ENCODE measurements at regions not wholly inside any gene's neighbourhood (a gene's known extent, or its start where the extent isn't known, plus 50 kb on each side); places are given as distances from the start of the nearest gene placed in this dataset.

DNA sequence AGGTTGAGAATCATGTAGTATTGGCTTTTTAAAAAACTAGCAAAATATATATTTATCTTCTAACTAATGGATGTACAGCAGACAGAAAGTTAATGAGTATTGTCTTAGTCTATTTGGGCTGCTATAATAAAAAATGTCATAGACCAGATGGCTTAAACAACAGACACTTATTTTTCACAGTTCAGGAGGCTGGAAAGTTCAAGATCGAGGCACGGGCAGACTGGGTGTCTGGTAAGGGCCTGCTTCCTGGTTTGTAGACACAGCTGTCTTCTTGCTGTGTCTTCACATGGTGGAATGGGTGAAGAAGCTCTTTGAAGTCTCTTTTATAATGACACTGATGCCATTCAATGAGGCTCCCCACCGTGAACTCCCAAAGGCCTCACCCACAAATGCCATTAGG lies 70.1 kb upstream of the KRR1 start:
- DNase-seq: no peak

DNA sequence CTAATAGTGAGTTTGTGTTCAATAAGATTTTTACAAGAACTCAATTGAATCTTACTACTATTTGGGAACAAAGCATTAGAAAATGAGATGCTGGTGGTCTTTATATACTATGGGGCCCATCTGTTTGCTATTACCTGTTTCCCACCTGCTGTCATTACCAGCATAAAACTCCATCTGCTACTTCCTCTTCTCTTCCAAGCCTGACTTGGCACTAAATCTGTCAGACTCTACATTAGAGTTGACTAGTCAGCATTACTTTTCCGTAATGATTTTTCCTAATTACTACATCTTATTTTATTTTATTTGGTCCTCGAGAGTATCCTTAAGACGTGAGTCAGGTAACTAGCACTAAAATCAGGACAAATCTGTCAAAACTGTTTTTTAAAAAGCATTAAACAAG lies 68.1 kb upstream of the KRR1 start:
- DNase-seq: no peak

DNA sequence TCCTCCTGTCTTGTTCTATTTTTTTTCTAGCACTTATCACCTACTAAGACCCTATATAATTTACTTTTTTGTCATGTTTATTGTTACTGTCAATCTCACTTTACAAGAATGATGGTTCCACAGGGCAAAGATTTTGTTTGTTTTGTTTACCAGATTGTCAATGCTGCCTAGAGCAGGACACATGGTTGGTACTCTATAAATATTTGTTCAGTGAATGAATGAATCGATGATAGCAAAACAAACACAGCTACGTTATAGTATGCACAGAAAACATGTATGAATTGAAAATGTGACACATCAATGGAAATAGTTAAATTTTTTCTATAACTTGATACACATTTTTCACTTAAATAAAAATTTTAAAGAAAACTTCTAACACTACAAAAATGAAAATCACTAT lies 67.1 kb upstream of the KRR1 start:
- DNase-seq: no peak

DNA sequence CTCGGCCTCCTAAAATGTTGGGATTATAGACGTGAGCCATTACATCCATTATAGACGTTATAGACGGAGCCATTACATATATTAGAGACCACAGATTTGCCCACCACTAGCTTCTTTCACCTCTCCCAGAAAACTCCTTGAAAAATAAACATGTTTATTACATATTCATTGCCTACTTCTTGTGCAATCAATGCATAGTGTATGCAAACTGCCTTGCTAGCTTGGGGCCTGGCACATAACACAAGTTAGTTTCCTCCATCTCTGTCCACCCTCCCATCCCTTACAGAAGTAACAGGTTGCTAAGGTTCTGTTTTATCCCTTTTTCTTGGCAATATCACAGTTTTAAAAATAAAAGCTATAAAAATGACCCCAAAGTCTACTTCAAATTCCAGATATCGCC lies 66.4 kb upstream of the KRR1 start:
- DNase-seq: no peak

DNA sequence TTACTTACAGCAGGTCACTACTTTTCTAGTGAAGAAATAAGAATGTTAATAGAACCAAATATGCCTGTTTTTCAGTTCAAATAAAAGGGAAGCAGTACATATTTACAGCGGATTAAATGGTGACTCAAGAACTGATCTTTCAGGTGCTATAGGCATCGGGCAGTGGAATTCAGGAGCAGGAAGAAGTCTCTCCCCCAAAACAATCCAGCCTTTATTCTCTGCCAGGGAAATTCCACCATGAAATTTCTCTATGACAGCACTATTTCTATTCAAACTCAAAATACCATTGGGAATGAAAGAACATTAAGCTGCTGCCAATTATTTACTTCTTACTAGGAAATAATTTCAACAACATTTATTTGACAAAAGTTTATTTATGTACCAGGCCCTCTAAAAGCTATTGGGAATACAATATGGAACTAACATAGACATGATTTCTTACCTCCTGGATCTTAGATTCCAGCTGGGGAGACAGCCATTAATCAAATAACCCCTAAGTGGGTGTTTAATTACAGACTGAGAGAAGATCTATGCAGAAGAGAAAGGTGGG lies 60.3 kb upstream of the KRR1 start:
- DNase-seq: no peak

DNA sequence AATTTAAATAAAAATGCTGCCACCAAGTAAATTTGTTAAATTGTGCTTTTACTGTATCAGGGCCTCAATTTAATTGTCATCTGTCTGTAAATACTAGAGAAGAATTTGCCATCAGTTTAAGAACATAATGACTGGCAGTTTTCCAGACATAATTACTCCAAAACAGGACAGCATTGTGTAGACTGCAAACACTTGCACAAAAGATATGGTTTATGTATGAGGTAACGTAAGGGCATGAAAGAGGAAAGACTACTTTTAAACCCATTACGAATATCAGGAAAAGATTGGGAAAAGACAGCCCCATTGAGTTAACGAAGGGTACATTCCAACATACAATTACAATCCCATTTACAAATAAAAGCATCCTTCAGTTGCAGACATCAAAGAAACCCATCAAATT lies 59.8 kb upstream of the KRR1 start:
- no peak for DNase-seq

DNA sequence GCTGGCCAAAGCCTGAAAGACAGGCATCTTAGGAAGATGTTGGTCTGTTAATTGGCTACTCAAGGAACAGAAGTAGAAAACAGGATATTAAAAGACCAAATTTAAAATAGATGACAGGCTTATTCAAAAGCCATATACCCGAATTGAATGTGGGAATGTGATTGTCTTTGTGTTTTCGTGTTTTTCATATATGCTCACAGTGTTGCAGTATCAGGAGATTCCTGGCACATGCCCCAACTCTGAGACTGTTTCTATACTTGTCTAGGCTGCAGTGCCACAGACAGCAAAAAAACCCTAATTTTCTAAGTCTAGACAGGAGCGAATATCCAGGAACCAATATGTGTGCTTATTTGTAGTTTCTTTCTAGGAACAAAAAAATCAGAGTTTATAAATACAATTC lies 57.4 kb upstream of the KRR1 start:
- DNase-seq: no peak

DNA sequence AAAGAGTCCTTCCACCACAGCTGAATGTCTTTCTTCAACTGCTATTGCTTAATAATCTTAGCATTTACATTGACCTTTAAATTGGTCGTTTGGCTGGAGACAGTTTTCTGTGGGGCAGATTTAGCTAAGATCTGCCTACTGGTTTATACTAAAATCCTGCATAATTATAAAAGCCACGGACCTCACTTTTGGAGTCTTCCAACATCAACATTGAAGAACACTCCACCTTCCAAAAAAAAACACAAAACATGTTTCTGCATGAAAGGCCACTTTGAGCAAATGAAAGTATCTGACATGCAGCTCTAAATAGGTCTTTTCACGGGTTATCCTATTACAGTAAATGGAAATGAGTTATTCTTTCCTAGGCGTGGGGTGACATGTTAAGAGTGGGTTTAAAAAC lies 57.0 kb upstream of the KRR1 start:
- DNase-seq: no peak

DNA sequence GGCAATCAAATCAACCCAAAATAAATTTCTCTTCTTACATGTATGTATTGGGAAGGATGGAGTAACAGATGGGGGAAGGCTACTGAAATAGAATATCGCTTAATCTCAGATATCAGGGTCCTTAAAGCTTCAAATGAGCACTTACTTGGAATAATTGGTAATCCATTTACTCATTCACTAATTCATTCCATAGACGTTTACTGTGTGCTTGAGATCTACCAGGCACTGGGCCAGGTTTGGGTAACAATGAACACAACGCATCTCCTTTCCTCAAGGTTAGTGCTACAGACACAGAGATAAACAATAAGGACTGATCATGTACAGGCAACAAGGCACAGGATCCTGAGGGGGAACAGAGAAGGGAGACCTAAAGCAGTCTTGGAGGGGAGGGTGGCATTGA lies 54.4 kb upstream of the KRR1 start:
- DNase-seq: no peak

DNA sequence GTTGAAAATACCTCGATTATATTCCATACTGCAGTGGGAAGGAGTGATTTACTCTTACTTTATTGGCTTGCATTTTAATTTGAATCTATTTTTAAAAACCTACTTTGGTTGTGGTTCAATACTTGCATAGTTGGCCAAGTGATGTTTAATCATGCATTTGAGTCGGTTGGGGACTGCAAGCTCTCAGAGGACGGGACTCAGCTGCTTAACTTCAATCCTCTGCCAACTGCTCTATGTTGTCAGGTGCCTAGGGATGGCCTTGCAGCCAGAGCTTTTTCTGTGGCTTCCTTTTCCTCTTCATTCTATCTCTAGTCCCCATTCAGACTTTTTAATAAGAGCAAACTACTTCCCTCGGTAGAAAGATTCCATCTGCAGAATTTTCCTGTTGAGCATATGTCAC lies 53.4 kb upstream of the KRR1 start:
- DNase-seq: no peak

DNA sequence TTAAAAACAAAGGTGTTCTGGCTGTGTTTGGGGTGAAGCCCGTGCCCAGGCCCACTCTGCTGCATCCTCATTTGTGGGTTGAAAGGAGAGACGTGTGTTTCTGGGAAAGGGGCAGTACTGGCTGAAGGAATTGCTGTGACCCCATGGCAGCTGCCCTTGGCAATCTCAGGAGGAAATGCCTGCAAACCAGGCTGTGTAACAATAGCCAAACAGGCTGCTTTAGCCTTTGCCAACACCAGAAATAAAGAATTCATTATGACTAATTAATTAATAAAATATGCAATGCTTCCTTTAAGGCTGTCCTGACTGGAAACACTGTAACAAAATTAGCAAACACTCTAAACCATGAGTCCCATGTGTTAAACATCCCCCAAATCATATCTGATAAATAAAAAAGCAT lies 53.0 kb upstream of the KRR1 start:
- DNase-seq: no peak

DNA sequence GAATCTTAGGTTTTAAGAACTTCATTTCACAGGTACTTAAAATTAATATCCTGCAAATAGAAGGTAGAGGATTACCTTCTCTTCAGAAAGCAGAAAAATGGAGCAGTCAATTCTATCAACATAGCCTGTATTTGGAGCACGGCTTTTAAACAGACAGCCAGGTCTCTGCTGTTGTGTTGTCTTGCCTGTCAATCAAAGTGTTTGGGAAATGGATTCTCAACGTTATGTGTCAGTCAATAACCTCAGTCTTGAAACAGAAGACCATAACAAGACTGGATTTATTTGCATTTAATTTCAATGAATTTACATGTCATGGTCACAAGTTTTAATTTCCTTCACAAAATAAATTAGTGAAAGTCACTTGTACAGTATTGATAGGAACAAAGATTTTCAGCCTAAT lies 51.9 kb upstream of the KRR1 start:
- no peak for DNase-seq

DNA sequence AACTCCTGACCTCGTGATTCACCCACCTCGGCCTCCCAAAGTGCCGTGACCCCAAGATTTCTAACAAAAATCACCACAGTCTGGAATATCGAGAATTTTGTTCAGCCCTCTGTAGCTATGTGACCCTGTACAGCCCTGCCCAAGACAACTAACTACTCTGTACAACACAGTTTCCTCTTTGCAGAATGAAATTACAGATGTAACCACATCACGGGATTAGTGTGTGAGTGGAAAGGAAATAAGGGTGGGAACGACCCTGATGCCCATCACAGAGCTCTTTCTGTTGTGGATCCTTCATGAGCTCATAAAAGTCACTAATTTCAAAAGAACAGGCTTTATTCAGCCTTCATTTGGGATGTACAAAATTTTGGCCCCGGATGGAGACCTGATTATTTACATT lies 50.5 kb upstream of the KRR1 start:
- no peak for DNase-seq

Data from inflammatory macrophage treated with lipopolysaccharide for 1 hour (primary cell).